IPS DF 6.9 (cell line): ENCODE measurements at regions not wholly inside any gene's neighbourhood (a gene's known extent, or its start where the extent isn't known, plus 50 kb on each side); places are given as distances from the start of the nearest gene placed in this dataset.

Source experiments
- DNase-seq: peaks from one replicate; pipeline ENCODE4 v3.0.0-alpha.2; 2013; ENCODE audit warnings: low read depth, low spot score
- H3K27ac ChIP-seq: one replicate; pipeline ENCODE4 v1.5.1; 2013; ENCODE audit warnings: low read length, control low read depth
- H3K27me3 ChIP-seq: 2 replicates; pipeline ENCODE4 v1.6.1; 2013; ENCODE audit warnings: mild to moderate bottlenecking, low read length; ENCODE audit not compliant: control insufficient read depth, insufficient read depth
- H3K36me3 ChIP-seq: 2 replicates; pipeline ENCODE4 v1.6.1; 2013; ENCODE audit warnings: low read length; ENCODE audit not compliant: control insufficient read depth, insufficient read depth
- H3K4me1 ChIP-seq: 2 replicates; pipeline ENCODE4 v1.6.1; 2013; ENCODE audit warnings: low read length; ENCODE audit not compliant: control insufficient read depth, insufficient read depth
- H3K4me3 ChIP-seq: 2 replicates; pipeline ENCODE4 v1.5.1; 2013; ENCODE audit warnings: mild to moderate bottlenecking, low read length
- H3K9me3 ChIP-seq: 2 replicates; pipeline ENCODE4 v1.6.1; 2013; ENCODE audit warnings: low read length, inconsistent platforms; ENCODE audit not compliant: control insufficient read depth, insufficient read depth
- WGBS: extraction: QIAGEN DNeasy Blood & Tissue Kit; methylation state at CpG from one replicate; pipeline ENCODE4 v1.1.7; 2013; ENCODE audit warnings: mixed read lengths, missing lambda C conversion rate; ENCODE audit not compliant: insufficient read length, insufficient coverage; 5-methylcytosine and 5-hydroxymethylcytosine counted together

DNA sequence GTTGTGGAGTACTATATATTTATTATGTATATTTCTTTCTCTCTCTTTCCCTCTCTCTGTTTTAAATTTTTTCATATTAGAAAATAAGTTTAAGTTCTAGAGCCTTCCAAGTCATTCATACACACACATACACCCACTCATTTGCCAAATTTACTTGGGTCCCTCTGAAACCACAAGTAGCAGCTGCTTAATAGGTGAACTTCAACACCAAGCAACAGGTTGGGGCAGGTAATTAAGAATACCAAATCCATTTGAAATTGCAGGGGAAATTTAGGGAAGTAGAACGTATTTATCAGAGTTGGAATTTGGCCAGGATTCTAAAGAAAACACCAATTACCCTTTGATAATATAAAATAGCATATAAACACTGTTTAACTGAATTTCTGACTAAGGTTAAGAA, 75.0 kb upstream of the RBBP8 start:
- no peaks in the 10 kb centered on the region; the same call in 1 of the 2 replicates for H3K4me1 ChIP-seq
- H3K9me3 ChIP-seq, result no peaks in the 10 kb centered on the region
- H3K27me3 ChIP-seq, result no peaks in the 10 kb centered on the region
- DNase-seq, result no peak
- no CpG with 5 or more reads among the region's 1 CpG for WGBS
- H3K36me3 ChIP-seq, result no peaks in the 10 kb centered on the region
- H3K4me3 ChIP-seq, result no peak overlapping the region
- H3K27ac ChIP-seq, result no peak overlapping the region

DNA sequence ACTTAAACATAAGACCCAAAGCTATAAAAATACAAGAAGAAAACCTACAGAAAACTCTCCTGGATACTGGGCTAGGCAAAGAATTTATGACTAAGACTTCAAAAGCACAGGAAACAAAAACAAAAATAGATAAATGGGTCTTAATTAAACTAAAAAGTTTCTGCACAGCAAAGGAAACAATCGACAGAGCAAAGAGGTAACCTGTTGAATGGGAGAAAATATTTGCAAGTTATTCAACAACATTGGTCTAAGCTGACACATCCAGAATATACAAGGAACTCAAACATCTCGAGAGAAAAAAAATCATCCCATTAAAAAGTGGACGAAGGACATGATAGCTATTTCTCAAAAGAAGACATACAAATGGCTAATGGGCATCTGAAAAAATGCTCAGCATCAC, 72.3 kb upstream of the RBBP8 start:
- Histone ChIP-seq H3K36me3 (no peaks in the 10 kb centered on the region), H3K4me1 (no peaks in the 10 kb centered on the region; the same call in 1 of the 2 replicates), H3K27ac (no peak overlapping the region), H3K9me3 (no peaks in the 10 kb centered on the region), H3K4me3 (no peak overlapping the region), H3K27me3 (no peaks in the 10 kb centered on the region)
- WGBS, result no CpG with 5 or more reads among the region's 3 CpGs
- DNase-seq, result no peak

- Histone ChIP-seq H3K36me3 (no peaks in the 10 kb centered on the region), H3K4me1 (no peaks in the 10 kb centered on the region), H3K4me3 (no peak overlapping the region), H3K27ac (no peak overlapping the region), H3K27me3 (no peaks in the 10 kb centered on the region), H3K9me3 (no peaks in the 10 kb centered on the region)
- no peak for DNase-seq
- no CpG with 5 or more reads among the region's 7 CpGs for WGBS
Observed at GRCh38 chr18:22865354-22866116, 67.6 kb upstream of the RBBP8 start.

- no CpG with 5 or more reads among the region's 1 CpG for WGBS
- H3K4me3 ChIP-seq, result no peak overlapping the region
- no peak for DNase-seq
Observed at GRCh38 chr18:22868831-22869230, 64.3 kb upstream of the RBBP8 start.

DNA sequence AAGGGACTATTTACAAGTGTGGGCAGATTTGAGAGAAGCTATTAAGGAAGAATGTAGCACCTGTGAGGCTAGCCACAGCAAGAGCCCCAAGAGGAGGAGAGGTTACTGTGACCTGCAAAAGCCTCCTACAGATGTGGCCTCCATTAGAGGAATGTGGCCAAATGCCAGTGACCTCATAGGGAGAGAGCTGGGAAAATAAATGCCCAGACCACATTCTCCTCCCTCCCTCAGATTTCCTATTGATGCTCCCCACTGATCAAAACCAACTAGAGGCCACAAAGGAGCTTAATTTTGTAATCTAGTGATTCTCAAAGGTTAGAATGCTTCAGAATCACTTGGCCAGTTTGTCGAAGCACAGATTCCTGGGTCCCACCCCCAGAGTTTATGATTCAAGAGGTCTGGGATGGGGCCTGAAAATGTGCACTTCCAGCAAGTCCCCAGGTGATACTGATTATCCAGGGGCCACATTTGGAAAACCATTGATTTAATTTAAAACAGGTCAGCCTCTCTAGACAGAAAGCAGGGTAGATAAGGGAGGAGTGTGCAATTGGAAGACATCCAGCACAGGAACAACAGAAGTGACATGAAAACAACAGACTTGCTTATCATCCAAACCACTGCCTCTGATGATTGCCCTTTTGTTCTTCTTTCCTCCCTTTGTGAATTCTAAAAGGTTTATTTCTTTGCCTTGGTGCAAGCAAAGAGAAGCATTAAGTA, 61.2 kb upstream of the RBBP8 start:
- no peaks in the 10 kb centered on the region for H3K36me3 ChIP-seq
- no peaks in the 10 kb centered on the region for H3K27me3 ChIP-seq
- no peaks in the 10 kb centered on the region for H3K9me3 ChIP-seq
- H3K4me3 ChIP-seq, result no peak overlapping the region
- no peak for DNase-seq
- H3K27ac ChIP-seq, result no peak overlapping the region
- WGBS, result no CpG with 5 or more reads among the region's 1 CpG
- no peaks in the 10 kb centered on the region for H3K4me1 ChIP-seq

More at GRCh38 chr18:22868831-22869230, 64.3 kb upstream of the RBBP8 start:
- H3K4me1 ChIP-seq, result no peaks in the 10 kb centered on the region
- no peaks in the 10 kb centered on the region for H3K36me3 ChIP-seq
- H3K9me3 ChIP-seq, result no peaks in the 10 kb centered on the region
- H3K27me3 ChIP-seq, result no peaks in the 10 kb centered on the region
- H3K27ac ChIP-seq, result no peak overlapping the region

DNA sequence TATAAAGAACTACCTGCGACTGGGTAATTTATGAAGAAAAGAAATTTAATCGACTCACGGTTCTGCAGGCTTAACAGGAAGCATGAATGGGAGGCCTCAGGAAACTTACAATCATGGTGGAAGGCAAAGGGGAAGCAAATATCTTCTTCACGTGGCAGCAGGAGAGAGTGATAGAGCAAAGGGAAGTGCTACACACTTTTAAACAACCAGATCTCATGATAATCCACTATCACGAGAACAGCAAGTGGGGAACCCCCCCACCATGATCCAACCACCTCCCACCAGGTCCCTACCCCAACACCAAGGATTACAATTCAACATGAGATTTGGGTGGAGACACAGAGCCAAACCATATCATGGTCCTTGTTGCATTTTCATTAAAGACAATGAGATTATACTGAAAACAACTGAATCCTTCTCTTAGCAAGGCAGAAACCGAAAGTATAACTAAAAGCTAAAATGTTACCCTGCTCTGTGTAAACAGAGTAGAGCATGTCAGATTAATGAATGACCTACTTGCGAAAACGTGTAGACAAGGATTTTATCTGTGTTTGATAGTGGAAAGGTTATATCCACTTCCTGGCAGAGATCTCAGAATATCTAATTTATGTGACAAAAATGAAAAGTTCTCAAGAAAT, 60.1 kb upstream of the RBBP8 start:
- Histone ChIP-seq H3K4me1 (no peaks in the 10 kb centered on the region), H3K27ac (no peak overlapping the region), H3K9me3 (no peaks in the 10 kb centered on the region), H3K4me3 (no peak overlapping the region), H3K36me3 (no peaks in the 10 kb centered on the region), H3K27me3 (no peaks in the 10 kb centered on the region)
- WGBS, result no CpG with 5 or more reads among the region's 8 CpGs
- DNase-seq, result no peak

DNA sequence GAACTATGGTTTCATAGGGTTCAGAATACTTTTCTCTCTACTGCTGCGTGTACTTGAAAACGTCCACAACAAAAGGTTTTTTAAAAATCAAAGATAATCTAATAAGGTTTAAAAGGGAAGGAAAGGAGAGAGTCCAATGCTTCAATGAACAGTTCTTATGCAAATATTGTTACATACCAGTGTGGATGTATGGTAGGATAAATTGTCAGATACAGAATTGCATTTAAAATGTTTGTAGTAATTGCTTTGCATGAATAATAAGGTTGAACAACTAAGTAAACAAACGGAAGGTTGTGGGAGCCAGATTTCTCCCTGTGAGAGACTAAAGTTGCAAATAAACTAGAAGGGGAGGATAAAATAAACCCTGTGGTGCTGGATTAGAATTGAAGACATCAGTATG, 53.8 kb upstream of the RBBP8 start:
- Histone ChIP-seq H3K27ac (no peak overlapping the region), H3K36me3 (no peaks in the 10 kb centered on the region), H3K4me3 (no peak overlapping the region), H3K9me3 (no peaks in the 10 kb centered on the region), H3K27me3 (no peaks in the 10 kb centered on the region), H3K4me1 (no peaks in the 10 kb centered on the region)
- no CpG with 5 or more reads among the region's 3 CpGs for WGBS
- DNase-seq, result no peak

DNA sequence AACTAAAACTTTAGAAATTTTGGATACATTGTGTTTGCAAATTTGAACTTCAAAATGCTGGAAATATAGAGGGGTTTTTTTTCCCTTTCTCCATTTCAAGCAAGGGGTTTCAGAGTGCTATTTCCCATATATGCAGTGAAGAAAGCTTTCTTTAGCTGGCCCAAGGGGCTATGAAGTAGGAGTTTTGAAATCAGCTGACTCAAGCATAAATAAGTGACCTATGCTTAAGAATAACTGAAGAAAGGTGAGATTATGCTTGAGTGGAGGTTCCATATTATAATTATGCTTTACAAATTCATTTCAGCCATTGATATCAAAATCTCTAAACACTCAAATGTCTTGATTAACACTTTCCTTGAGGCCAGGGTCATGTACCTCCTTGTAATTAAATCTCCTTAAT, 51.0 kb upstream of the RBBP8 start:
- Histone ChIP-seq H3K27me3 (no peaks in the 10 kb centered on the region), H3K4me1 (no peaks in the 10 kb centered on the region), H3K4me3 (no peak overlapping the region), H3K36me3 (no peaks in the 10 kb centered on the region; the same call in 1 of the 2 replicates), H3K9me3 (no peaks in the 10 kb centered on the region), H3K27ac (no peak overlapping the region)
- no peak for DNase-seq

DNA sequence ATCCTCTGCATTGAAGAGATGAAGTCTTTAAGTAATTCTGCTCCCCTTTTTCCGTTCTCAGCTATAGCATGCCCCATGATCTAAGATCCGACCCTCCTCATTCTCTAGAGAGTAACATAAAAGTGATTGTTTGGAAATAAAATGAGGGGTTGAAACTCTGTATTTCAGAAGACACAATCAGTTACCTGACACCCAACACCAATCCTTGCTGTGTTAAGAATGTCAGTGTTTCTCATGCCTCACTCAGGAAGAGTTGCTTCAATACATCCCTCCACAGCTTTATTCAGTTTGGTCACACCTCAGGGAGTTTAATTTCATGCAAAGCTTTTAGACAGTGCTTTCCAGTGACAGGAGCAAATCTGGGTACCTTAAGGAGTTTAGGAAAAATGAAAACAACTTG, 49.9 kb upstream of the RBBP8 start:
- H3K36me3 ChIP-seq, result no peaks in the 10 kb centered on the region; the same call in 1 of the 2 replicates
- H3K27me3 ChIP-seq, result no peaks in the 10 kb centered on the region
- no peak overlapping the region for H3K4me3 ChIP-seq
- no peak for DNase-seq
- WGBS, result no CpG with 5 or more reads among the region's 2 CpGs
- H3K9me3 ChIP-seq, result no peaks in the 10 kb centered on the region
- H3K27ac ChIP-seq, result no peak overlapping the region
- no peaks in the 10 kb centered on the region for H3K4me1 ChIP-seq
